GM19351 (cell line): ENCODE measurements at regions not wholly inside any gene's neighbourhood (a gene's known extent, or its start where the extent isn't known, plus 50 kb on each side); places are given as distances from the start of the nearest gene placed in this dataset.
A peak's percentile ranks its signal among the peaks of the same experiment; 100 is the strongest.

Source experiments
- ATAC-seq: cut with Tn5 transposase; IDR thresholded peaks from one replicate; pipeline ENCODE4 v1.9.1; 2021; ENCODE audit warnings: mild to moderate bottlenecking, moderate library complexity; ENCODE audit not compliant: unreplicated experiment

GRCh38 chr13:69579351-69579750 is 528.3 kb upstream of the ATXN8OS start:
- no peak for ATAC-seq

DNA sequence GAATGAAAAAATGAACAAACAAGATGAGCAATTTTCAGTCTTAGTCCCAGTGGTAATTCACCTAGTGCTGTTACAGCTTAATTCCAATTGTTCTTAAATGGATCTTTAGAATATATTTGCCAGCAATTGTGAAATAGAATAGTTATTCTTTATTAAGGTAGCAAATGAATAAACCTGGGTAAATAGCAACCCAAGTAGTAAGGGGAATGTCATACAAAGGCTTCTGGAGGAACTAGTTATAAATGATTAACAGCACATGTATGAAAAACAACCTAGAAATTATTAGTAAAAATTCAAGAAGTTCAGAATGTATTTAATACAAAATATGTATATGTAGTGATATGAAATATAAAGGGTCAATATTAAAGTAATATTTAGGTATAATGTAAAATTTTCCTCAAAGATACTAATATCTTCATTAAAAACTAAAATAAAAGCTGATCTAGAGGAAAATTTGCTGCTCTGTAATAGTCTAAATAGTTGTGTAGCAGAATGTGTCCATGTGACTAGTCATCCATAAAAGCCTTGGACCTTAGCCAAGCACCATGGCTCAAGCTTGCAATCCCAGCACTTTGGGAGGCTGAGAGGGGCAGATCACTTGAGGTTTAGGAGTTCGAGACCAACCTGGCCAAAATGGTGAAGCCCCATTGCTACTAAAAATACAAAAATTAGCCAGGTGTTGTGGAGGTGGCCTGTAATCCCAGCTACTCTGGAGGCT is 535.9 kb upstream of the ATXN8OS start:
- no peak for ATAC-seq

GRCh38 chr13:69567514-69567913 is 540.1 kb upstream of the ATXN8OS start:
- no peak for ATAC-seq

GRCh38 chr13:69566104-69566716 is 541.4 kb upstream of the ATXN8OS start:
- ATAC-seq = no peak

DNA sequence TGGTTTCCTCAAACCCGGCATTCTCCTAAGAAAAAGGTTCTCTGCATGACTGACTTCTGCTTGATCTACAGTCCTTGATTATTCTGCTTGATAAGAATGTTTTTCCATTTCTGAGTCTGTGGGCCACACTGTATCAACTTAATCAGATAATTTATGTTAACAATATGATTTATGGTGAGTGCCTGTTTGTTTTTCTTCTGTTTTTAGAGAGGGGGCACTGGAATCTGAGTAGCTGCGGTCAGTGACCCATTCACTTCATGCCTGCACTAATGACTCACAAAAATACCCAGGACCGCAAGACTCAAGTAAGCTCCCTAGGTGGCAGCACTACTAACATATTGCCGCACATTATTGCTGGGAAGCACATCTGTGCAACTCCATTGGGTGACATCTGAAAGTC is 542.3 kb upstream of the ATXN8OS start:
- peak; percentile 63 for ATAC-seq

DNA sequence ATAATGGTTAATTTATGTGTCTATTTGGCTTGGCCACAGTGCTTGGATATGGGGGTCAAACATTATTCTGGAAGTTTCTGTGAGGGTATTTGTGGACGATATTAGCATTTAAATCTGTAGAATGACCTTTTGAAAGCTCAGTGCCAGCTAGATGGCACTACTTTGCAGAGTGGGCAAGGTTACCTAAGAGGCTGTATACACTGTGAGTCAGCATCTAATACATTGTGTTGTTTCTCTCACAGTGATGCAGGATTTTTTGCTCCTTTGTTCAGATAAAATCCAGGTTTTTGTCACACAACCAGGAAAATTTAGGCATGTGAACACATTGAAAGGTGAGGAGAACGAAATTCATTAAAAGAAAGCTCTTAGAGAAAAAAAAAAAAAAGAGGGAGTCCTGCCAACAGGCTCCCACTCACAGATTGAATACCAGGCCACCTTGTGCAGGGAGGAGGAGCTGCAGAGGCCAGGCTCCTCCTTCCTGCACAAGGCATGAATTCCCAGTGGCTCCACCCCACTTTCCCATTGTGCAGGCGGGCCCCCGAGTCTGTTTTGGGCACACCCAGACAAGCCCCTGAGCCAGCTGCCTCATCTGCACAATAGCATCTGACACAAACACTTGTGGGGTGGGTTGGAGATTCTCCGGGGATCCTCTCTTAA is 551.0 kb upstream of the ATXN8OS start:
- ATAC-seq = no peak

DNA sequence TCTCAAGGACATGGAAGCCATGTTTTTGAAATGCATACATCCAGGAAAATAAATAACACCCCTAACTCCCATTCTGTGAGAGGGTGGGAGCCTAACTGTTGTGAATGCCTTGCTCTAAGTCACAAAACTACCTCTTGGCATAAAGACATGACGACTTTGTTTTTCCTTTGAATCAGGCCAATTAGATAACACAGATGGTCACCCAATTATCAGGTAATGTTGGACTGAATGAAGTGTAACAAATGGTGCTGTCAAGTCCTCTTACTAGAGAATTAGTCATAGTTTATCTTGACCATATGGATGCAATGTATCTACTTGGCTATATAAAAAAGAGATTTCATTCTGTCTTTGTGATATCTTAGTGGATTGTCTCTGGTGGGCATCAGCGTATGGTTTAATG is 553.6 kb upstream of the ATXN8OS start:
- no peak for ATAC-seq

- no peak for ATAC-seq
These were observed 556.4 kb upstream of the ATXN8OS start for GRCh38 chr13:69551193-69551592.

GRCh38 chr13:69547780-69548179 is 559.8 kb upstream of the ATXN8OS start:
- ATAC-seq = no peak

GRCh38 chr13:69545551-69545950 is 562.1 kb upstream of the ATXN8OS start:
- no peak for ATAC-seq

DNA sequence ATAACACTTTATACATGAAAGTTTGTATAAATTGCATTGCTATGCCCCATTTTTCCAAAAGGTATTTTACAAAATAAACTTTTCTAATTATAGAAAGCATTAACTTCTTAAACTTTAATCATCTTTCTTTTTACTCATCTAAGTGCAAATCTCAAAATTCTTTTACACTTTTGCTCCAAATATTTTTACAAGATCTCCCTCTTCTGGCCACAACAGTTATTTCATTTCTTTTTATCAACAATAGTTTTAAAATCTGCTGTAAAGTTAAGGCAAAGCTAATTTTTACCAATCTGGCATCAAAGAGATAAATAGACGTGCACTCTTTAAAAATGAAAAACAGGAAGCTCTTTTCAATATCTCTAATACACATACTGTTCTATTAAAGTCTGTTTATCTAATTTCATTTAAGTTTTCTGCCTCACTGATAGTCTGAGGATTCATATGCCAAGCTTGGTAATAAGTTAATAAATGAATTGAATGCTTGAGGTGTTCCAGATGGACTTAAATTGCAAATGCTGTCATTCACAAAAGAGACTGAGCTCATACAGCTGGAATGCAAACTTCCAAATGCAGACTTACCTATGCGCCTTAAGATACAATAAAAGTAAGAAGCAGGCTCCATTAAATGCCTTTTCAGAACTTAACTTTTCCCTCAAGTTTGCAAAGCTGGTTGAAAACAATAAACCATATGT is 583.0 kb upstream of the ATXN8OS start:
- no peak for ATAC-seq

DNA sequence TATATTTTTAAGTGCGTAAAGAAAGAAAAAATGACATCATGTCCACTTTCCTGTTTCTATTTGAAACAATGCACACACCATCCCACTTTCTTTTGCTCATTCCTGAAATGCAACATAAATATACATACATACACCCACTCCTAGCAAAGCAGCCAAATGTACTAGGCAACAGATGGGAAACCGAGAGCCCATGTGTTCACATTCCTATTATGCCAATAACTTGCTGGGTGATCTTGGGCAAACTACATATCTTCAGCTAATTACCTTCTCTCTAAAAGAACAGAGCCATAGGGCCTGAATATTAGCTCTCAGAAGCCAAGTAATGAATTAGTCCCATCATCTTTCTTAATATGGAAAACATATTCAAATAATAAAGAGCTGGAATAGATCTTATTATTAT is 610.6 kb upstream of the ATXN8OS start:
- ATAC-seq = no peak

DNA sequence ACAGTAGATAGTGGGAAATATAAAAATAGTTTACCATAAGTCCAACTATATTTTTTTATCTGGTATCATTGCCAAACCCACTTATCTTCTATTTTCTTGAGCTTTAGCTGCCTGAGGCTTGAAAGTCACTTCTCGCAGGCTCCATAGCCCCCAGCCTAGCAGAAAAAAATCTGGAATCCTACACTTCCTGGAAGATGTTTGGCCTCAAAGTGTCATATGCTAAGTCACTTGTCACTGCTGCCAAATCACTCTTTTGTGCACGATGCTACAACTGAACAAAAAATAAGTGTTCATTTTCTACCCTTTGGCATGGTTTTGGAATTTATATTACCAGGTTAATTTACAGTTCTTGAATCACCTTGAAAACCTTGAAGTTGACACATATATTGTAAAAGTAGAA is 612.5 kb upstream of the ATXN8OS start:
- ATAC-seq = no peak

DNA sequence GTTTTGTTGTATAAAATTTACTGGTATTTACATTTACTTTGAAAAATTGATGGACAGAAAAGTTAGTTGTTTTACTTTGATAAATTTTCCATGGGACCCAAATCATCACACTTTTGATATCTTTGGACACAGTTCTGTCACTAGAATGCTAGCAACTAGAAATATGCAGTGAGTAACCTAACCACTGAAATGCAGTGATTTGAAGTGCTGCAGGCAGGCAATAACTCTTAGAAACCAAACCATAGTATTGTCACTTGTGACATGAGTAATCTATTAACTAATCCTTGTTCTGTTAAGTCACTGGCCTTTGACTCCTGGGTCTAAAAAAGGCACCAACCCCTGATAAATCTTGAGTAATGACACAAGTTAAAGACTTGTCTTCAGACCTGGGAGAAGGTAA is 620.0 kb upstream of the ATXN8OS start:
- ATAC-seq = no peak

- ATAC-seq = no peak
These were observed 621.5 kb upstream of the ATXN8OS start for GRCh38 chr13:69485991-69486592.

- ATAC-seq = no peak
These were observed 630.2 kb upstream of the ATXN8OS start for GRCh38 chr13:69477451-69477850.

- ATAC-seq = no peak
These were observed 633.5 kb upstream of the ATXN8OS start for GRCh38 chr13:69474011-69474685.

DNA sequence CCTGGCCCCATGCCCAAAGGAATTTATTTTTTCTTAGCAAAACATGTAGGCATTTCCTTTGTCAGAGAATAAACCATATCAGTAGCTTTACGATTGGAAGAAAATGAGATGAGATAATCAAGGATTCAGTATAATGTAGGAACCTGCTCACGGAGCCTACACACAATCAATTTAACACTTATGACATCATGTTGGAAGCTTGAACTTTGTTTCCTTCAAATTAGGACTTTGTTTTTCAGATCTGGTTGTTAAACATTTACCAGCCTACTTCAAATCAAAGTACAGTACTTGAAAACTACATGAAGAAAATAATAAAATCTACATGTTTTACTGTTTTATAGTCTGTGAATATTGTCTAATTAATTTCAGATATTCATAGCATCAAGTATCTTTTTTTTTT is 639.0 kb upstream of the ATXN8OS start:
- no peak for ATAC-seq

DNA sequence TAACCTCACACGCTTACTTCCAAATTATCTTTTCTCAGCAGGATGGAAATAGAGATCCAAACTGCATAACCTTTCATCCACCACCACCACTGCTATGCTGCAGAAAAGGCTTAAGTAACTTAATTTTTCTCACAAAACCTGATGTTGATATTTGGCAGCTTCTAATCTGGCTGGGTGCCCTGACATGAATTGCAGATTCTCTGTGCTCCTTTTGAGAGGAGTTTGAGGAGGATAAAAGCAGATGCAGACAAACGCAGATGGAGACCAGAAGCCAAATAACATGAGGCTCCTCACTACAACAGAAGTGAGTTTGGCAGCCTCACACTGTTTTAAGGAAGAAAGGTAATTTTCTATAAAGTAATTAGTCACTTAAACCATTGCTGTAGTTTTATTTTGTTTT is 646.2 kb upstream of the ATXN8OS start:
- ATAC-seq = no peak

DNA sequence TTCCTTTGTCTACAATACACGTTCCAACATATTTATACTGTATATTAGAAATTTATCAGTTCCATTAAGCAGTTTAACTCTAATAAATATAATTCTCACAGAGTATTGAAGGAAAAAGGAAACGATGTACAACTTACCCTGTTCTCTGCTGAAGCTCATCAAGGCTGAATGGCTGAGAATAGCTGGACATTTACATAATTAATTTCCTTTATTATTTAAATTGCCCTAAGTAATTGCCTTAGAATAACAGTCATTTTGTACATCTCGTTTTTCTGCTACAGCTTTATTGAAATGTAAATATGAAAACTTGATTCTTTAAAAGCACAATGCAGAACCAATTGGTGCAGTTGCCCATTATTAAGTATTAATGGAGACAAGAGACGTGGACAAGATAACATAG is 648.3 kb upstream of the ATXN8OS start:
- no peak for ATAC-seq

DNA sequence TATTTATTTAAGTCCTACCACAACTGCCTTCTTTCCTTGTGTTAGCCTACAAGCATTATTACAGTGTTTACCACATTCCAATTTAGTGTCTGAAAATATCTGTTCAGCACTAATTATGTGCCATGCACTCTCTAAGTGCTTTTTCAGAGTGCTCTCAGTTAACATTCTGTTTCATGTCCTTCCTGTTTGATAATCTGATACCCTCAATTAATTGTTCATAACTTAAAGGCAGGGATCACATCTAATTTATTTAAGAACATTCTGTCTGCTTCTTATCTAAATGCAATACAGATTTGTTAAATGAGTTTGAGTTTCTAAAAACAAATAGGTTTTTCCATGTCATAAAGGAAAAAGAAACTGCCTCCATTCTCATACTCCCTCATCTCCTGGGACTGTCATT is 649.6 kb upstream of the ATXN8OS start:
- ATAC-seq = no peak
